ENCODE measurements at regions not wholly inside any gene's neighbourhood (a gene's known extent, or its start where the extent isn't known, plus 50 kb on each side); places are given as distances from the start of the nearest gene placed in this dataset.

- TF ChIP-seq CTCF (IDR thresholded peaks at IDR 0.05; ENCODE audit: low read depth, low read length) = no peak
- no peak overlapping the region for H3K4me3 ChIP-seq (replicated peaks in 1 of 2; ENCODE audit: low read depth in 2 of 2, low read length in 2 of 2)
- DNase-seq (ENCODE audit: low read depth in 2 of 2) = no peak
Measured at GRCh38 chr18:29196307-29196706, 1019.4 kb upstream of the CDH2 start.

- TF ChIP-seq CTCF (IDR thresholded peaks at IDR 0.05; ENCODE audit: low read depth, low read length) = peak; percentile 52
- DNase-seq (ENCODE audit: low read depth in 2 of 2) = peak; percentile 50 to 71
- no peak overlapping the region for H3K4me3 ChIP-seq (replicated peaks in 1 of 2; ENCODE audit: low read depth in 2 of 2, low read length in 2 of 2)
Measured at GRCh38 chr18:29191263-29191662, 1014.3 kb upstream of the CDH2 start.

- no peak for TF ChIP-seq CTCF (IDR thresholded peaks at IDR 0.05; ENCODE audit: low read depth, low read length)
- no peak overlapping the region for H3K4me3 ChIP-seq (replicated peaks in 1 of 2; ENCODE audit: low read depth in 2 of 2, low read length in 2 of 2)
- peak in 1 of 2 donors; percentile 46 for DNase-seq (ENCODE audit: low read depth in 2 of 2)
Measured at GRCh38 chr18:29188760-29189159, 1011.8 kb upstream of the CDH2 start.

- no peak for DNase-seq (ENCODE audit: low read depth in 2 of 2)
- TF ChIP-seq CTCF (IDR thresholded peaks at IDR 0.05; ENCODE audit: low read depth, low read length) = no peak
Measured at GRCh38 chr18:29185801-29186200, 1008.9 kb upstream of the CDH2 start.

GRCh38 chr18:29184654-29185053 lies 1007.7 kb upstream of the CDH2 start:
- peak in 1 of 2 donors; percentile 66 for DNase-seq (ENCODE audit: low read depth in 2 of 2)
- no peak overlapping the region for H3K4me3 ChIP-seq (replicated peaks in 1 of 2; ENCODE audit: low read depth in 2 of 2, low read length in 2 of 2)
- no peak for TF ChIP-seq CTCF (IDR thresholded peaks at IDR 0.05; ENCODE audit: low read depth, low read length)

More at GRCh38 chr18:29185801-29186200, 1008.9 kb upstream of the CDH2 start:
- no peak overlapping the region for H3K4me3 ChIP-seq (replicated peaks in 1 of 2; ENCODE audit: low read depth in 2 of 2, low read length in 2 of 2)

GRCh38 chr18:29181151-29181901 lies 1004.4 kb upstream of the CDH2 start:
- DNase-seq (ENCODE audit: low read depth in 2 of 2) = peak; percentile 91 to 98
- no peak overlapping the region for H3K4me3 ChIP-seq (replicated peaks in 1 of 2; ENCODE audit: low read depth in 2 of 2, low read length in 2 of 2)
- no peak for TF ChIP-seq CTCF (IDR thresholded peaks at IDR 0.05; ENCODE audit: low read depth, low read length)
